ENCODE measurements at regions not wholly inside any gene's neighbourhood (a gene's known extent, or its start where the extent isn't known, plus 50 kb on each side); places are given as distances from the start of the nearest gene placed in this dataset.

DNA sequence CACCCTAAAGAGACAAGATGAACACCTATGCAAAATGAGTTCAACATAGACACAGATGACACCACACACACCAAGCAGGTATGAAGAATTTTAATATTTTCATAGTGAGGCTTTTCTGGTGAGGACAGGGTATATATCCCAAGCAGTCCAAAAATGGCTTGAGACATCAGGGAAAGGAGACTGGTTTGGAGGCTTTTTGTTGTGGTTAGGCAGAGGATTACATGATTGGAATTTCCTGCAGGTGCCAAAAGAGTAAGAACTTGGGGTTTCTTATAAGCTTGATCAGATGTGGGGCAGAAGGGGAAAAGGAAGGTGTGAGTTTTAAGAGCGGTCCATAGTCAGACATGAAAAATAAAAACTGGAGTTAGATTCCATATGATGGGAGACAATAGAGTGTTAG, 420.8 kb upstream of the SLITRK1 start:
- TF ChIP-seq, protein P1, sequence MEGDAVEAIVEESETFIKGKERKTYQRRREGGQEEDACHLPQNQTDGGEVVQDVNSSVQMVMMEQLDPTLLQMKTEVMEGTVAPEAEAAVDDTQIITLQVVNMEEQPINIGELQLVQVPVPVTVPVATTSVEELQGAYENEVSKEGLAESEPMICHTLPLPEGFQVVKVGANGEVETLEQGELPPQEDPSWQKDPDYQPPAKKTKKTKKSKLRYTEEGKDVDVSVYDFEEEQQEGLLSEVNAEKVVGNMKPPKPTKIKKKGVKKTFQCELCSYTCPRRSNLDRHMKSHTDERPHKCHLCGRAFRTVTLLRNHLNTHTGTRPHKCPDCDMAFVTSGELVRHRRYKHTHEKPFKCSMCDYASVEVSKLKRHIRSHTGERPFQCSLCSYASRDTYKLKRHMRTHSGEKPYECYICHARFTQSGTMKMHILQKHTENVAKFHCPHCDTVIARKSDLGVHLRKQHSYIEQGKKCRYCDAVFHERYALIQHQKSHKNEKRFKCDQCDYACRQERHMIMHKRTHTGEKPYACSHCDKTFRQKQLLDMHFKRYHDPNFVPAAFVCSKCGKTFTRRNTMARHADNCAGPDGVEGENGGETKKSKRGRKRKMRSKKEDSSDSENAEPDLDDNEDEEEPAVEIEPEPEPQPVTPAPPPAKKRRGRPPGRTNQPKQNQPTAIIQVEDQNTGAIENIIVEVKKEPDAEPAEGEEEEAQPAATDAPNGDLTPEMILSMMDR (IDR thresholded peaks at IDR 0.05 in 2 of 3, conservative IDR thresholded peaks at IDR 0.05 in 1 of 3; ENCODE audit: borderline replicate concordance in 1 of 3, insufficient read depth in 1 of 3, low read depth in 2 of 3, low read length in 2 of 3): no peak
- no peak for TF ChIP-seq YY1 (IDR thresholded peaks at IDR 0.05; ENCODE audit: extremely low read depth, insufficient replicate concordance, low read depth, low read length)
- TF ChIP-seq JUND (IDR thresholded peaks at IDR 0.05): no peak

Data from HCT116 (cell line).